GM12892 (cell line): ENCODE measurements at regions not wholly inside any gene's neighbourhood (a gene's known extent, or its start where the extent isn't known, plus 50 kb on each side); places are given as distances from the start of the nearest gene placed in this dataset.
"Not testable (repeated sequence)": the region's sequence is repeated elsewhere in the genome, so short reads cannot be mapped to it uniquely, and the experiment has no call there.

Experiments used
- DNase-seq: peaks from one replicate; pipeline ENCODE4 v3.0.0; 2011; ENCODE audit not compliant: insufficient read length
- FAIRE-seq: peaks from 2 replicates; lab custom pipeline; 2011; peaks lifted over from hg19 to GRCh38; lab: Jason Lieb, UNC
- POLR2A ChIP-seq: IDR thresholded peaks from 2 replicates; pipeline ENCODE4 v1.6.1; 2011; ENCODE audit warnings: low read depth, low read length, control low read depth
- POLR2AphosphoS5 ChIP-seq: IDR thresholded peaks from 2 replicates; pipeline ENCODE4 v1.6.1; 2011; ENCODE audit warnings: low read depth, low read length, control low read depth
- TAF1 ChIP-seq: IDR thresholded peaks from 2 replicates; pipeline ENCODE4 v1.6.1; 2011; ENCODE audit warnings: low read depth, mild to moderate bottlenecking, control low read depth, low read length, borderline replicate concordance

DNA sequence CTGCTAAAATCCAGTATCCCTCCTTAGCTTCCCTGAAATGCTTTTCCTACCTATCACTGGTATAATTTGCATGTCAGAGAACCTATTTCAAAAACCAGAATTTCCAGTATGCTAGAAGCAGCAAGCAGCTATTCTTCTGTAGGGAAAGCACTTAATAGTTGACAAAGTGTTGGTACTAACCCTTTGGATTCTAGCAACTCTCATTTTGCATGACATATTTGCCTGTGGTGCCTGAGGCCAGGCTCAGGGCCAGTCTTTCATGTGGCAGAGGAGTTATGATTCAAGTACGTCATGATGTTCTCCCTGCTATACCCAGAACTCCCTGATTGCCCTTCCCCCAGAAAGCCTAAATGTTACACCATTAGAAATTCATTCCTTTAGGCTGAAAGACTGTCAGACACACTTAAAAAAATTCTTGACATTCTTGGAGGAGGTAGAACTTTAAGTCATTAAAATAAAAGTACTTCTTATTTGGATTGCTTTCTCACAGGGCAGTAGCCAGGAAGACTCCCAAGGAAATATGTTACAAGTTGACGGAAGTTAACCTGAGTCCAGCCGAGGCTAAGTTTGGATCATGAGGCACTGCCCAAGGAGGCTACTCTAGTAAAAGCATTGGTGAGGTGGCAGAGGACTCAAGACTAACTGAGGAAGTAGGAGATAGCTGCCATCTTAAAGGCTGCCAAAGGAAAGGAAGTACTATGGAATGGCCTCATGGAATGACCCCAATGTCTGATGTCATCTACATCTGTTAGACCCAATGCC is 298.4 kb upstream of the SPAG17 start:
- FAIRE-seq, result no peak
- TF ChIP-seq TAF1, result no peak
- TF ChIP-seq POLR2A, result no peak
- no peak for TF ChIP-seq POLR2AphosphoS5
- no peak for DNase-seq

DNA sequence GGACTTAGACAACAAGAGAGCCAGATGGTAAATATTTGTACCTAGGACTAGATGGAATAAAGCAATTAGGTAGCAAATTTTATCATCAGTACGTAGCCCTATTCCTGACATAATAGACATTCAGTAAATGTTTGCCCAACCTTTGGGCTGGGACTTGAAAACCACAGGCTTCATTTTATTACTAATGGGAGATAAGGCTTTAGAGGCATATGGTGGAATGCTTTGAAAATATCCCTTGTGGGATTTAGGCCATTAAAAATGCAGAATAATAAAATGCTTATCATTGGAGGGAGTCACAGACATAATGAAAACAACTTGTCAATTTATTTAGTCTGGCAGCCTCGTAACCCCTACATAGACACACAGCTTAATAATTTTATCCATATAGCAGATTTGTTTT is 296.1 kb upstream of the SPAG17 start:
- TF ChIP-seq TAF1 (no peak), POLR2AphosphoS5 (no peak), POLR2A (no peak)
- DNase-seq (no peak), FAIRE-seq (no peak)

DNA sequence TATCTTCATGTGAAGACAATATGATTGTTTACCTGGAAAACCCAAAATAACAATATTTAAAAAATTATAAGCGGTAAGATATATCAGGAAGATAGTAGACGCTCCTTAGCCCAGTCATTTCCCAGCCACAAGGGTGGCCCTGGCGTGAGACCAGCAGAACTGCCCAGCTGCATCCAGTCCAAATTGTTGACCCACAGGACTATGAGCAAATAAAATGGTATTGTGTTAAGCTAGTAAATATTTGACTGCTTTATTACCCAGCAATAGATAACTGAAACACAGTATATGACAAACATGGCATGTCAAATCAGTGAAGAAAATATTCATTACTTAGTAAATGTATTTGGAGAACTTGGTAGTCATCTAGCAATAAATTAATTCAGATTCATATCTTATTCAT is 294.3 kb upstream of the SPAG17 start:
- no peak for TF ChIP-seq POLR2AphosphoS5
- no peak for DNase-seq
- no peak for FAIRE-seq

DNA sequence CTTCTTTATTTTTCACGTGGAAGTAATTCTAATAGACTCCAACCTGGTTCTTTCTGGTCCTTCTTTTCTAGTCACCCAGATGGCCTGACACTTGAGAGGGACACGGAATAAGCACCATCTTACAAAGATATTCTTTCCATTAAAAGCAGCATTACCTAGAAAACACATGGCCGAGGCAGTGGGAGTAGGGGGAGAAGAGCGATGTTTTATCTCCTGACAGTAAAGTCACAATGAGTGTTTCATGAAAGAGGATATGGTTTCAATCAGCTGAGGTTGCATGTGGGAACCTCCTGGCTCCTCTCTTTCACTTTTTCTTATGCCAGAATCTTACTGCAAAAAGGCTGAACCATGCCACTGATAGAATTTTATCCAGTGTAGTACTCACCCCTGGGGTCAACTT is 288.8 kb upstream of the SPAG17 start:
- no peak for TF ChIP-seq POLR2A
- no peak for TF ChIP-seq POLR2AphosphoS5
- no peak for TF ChIP-seq TAF1
- FAIRE-seq (no peak), DNase-seq (no peak)

DNA sequence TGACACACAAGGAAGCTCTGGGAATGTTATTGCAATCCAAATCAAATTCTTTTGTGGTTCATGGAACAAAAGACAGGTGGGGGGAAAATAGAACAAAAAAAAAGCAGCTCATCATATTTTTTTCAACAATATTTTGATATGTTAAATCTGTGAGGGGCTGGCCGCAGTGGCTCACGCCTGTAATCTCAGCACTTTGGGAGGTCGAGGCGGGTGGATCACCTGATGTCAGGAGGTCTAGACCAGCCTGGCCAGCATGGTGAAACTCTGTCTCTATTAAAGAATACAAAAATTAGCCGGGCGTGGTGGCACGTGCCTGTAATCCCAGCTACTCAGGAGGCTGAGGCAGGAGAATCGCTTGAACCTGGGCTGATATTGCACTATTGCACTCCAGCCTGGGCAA is 279.4 kb upstream of the SPAG17 start:
- not testable (repeated sequence) for FAIRE-seq, DNase-seq

DNA sequence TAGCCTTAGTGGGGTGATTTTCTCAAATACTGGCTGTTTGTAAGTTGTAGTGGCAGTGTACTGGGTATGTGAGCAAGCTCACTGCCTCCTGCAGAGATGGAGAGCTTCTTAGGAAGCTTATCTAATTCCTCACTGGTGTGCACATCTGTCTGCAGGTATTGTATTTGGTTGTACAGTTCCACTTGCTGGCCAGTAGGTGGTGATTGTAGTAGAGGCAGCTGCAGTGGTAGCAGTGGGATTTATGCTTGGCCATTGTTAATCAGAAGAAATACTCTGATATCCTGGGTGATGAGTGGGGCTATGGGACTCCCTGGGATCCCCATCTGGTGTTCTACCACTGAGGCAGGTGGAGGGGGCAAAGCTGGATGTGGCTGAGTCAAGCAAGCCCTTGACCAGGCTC is 276.1 kb upstream of the SPAG17 start:
- no peak for DNase-seq
- no peak for FAIRE-seq
- no peak for TF ChIP-seq POLR2A
- no peak for TF ChIP-seq TAF1
- TF ChIP-seq POLR2AphosphoS5, result no peak

DNA sequence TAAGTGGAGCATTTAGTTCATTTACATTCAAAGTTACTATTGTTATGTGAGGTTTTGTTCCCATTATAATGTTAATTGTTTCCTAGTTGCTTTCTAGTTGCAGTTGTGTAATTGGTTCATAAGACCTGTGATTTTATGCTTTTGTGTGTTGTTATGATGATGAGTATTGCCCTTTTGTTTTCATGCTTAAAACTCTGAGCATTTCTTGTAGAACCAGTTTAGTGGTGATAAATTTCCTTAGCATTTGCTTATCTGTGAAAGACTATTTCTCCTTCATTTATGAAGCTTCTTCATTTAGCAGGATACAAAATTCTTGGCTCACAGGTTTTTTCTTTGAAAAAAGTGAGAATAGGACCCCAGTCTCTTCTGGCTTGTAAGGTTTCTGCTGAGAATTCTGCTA is 274.8 kb upstream of the SPAG17 start:
- TF ChIP-seq POLR2A, result no peak
- TF ChIP-seq POLR2AphosphoS5, result no peak
- TF ChIP-seq TAF1, result no peak
- FAIRE-seq, result no peak
- no peak for DNase-seq

DNA sequence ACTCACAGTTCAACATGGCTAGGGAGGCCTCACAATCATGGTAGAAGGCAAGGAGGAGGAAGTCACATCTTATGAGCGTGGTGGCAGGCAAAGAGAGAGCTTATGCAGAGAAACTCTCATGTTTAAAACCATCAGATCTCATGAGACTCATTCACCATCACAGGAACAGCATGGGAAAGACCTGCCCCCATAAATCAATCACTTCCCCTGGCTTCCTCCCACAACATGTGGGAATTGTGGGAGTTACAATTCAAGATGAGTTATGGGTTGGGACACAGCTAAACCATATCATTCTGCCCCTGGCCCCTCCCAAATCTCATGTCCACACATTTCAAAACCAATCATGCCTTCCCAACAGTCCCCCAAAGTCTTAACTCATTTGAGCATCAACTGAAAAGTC is 268.8 kb upstream of the SPAG17 start:
- not testable (repeated sequence) for FAIRE-seq, DNase-seq

DNA sequence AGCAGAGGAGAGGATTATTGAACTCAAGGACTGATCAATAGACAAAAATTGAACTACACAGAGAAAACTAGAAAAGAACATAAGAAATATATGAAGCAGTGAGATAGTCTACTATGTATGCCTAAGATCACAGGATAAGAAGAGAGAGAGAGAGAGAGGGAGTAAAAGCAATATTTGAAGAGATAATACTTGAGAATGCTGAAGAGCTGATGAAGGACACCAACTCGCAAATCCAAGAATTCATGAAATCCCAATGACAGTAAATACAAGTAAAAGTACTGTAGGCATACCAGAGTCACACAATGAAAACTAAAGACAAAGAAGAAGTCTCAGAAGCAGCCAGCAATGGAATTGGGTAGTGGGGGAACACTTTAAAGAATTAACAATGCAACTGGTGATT is 260.1 kb upstream of the SPAG17 start:
- TF ChIP-seq TAF1 (no peak), POLR2AphosphoS5 (no peak), POLR2A (no peak)
- DNase-seq, result no peak
- no peak for FAIRE-seq

DNA sequence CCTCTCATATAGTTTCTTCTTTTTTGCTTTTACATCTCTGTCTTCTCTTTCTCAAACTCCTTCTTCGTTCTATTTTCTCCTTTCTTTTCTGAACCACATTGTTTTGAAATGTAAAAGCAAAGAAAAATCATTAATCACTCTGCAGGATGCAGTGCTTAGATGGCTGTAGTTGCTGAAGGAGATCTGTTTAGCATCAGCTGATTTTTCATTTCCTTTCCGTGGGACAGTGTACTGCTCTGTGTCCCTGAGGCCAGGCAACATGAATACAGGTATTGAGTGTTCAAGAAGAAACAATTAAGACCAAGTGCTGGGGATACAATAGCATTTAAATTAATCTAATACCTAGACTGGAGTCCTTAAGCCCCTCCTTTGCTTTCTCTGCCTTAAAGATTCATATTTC is 257.2 kb upstream of the SPAG17 start:
- DNase-seq (no peak), FAIRE-seq (no peak)
- TF ChIP-seq TAF1 (no peak), POLR2AphosphoS5 (no peak), POLR2A (no peak)

DNA sequence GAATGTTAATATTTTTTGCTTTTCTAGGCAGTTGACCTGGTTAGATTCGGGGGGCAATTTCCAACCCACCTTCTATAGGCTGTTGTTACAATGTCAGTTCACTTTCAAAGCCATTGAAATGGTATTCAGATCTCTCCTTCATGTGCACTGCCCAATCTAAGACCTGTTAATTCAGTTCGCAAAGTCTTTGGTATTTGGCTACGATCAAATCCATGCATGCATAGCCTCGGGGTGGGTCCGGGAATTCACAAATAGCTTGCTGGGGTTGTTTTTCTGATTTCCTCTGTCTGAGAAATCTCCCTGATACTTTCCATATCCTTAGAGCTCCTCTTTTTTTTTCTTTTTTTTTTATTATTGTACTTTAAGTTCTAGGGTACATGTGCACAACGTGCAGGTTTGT is 252.6 kb upstream of the SPAG17 start:
- TF ChIP-seq POLR2AphosphoS5 (no peak), TAF1 (no peak), POLR2A (no peak)
- FAIRE-seq (no peak), DNase-seq (no peak)

DNA sequence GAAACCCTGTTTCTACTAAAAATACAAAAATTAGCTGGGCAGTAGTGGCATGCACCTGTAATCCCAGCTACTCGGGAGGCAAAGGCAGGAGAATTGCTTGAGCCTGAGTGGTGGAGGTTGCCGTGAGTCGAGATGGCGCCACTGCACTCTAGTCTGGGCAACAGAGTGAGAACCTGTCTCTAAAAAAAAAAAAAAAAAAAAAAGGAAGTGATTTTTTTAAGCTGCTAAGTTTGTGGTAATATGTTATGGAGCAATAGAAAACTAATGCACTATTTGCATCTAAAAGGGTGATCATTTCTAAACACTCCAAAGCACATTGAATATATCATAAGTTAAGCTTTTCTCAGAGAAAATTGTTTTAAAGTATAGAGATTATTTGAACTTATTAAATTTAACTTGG is 244.8 kb upstream of the SPAG17 start:
- FAIRE-seq (no peak), DNase-seq (no peak)
- TF ChIP-seq POLR2A (no peak), POLR2AphosphoS5 (no peak), TAF1 (no peak)

DNA sequence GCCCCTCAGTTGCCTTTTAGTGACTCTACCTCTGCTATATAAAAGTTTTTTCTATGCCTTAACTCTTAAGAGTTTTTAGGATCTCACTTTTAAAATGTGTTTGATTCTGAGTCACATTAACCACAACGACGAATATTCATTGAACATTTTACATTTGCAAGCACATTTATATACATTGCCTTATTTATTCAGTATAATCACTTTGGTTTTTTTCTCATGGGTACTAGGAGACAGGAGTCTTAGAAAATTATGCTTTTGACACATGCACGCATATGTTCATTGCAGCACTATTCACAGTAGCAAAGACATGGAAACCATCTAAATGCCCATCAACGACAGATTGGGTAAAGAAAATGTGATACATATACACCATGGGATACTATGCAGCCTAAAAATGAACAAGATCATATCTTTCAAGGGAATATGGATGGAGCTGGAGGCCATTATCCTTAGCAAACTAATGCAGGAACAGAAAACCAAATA is 236.9 kb upstream of the SPAG17 start:
- DNase-seq (no peak), FAIRE-seq (no peak)
- TF ChIP-seq POLR2A (no peak), TAF1 (no peak), POLR2AphosphoS5 (no peak)

DNA sequence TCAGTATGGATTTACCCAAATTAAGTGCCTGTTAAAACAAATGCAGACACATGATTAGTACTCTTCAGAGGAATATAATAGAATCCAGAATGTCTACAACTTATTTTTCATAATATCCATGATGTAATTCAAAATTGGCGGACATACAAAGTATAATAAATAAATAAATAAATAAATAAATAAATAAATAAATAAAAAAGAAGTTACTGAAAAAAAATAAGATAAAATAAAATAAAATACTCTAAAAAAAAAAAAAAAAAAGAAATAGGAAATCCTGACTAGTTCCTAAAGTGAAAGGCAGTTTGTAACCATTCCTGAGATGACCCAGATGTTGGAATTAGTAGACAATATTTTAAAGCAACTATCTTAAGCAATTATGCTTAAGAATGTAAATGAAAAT is 219.0 kb upstream of the SPAG17 start:
- no peak for FAIRE-seq
- no peak for DNase-seq
- TF ChIP-seq POLR2AphosphoS5 (no peak), POLR2A (no peak), TAF1 (no peak)

DNA sequence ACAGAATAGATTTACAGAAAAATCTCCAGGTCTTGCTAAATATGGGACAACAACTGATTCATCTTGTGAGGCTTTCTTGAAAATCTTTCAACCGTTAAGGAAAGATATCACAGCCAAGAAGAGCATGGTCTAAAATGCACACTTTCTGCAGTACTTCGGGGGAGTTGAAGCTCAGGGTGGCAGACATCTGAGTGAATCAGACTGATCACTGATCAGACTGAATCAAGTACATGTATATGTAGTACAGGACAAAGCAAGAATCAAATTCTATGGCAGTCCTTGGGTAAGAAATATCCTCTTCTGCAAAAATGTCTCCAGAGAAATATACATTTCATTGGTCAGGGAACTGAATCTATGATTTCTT is 212.4 kb upstream of the SPAG17 start:
- no peak for FAIRE-seq

More for the DNA sequence above, 212.4 kb upstream of the SPAG17 start:
- no peak for TF ChIP-seq TAF1
- TF ChIP-seq POLR2A, result no peak
- no peak for TF ChIP-seq POLR2AphosphoS5
- DNase-seq, result no peak
